ELF-1 (cell line): ENCODE measurements at regions not wholly inside any gene's neighbourhood (a gene's known extent, or its start where the extent isn't known, plus 50 kb on each side); places are given as distances from the start of the nearest gene placed in this dataset.

Experiments used
- DNase-seq: peaks from one replicate; pipeline ENCODE4 v3.0.0-alpha.2; 2016; ENCODE audit warnings: low read depth, low spot score

- DNase-seq, result no peak
Observed at GRCh38 chr15:96804754-96805153, 474.3 kb downstream of the NR2F2 start.

DNA sequence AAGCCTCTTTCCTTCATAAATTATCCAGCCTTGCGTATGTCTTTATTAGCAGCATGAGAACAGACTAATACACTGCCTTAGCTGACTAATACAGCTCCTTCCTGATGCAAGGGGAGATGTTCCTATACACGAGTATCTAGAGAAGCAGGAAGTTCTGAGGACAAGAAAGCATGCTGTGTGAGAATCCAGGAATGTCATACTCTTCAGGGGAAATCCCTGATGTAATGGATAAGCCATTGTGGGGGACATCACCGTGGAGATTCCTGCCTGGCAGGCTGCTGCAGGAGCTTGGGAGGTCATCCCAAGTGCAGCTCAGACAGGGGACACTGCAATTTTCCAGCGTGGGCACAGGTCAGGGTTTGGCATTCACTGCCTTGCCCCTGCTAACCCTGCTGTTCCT lies 476.9 kb downstream of the NR2F2 start:
- DNase-seq, result no peak

GRCh38 chr15:96817900-96818299 lies 487.4 kb downstream of the NR2F2 start:
- DNase-seq, result no peak

GRCh38 chr15:96818861-96819260 lies 488.4 kb downstream of the NR2F2 start:
- DNase-seq, result no peak

GRCh38 chr15:96827981-96828380 lies 497.5 kb downstream of the NR2F2 start:
- no peak for DNase-seq

DNA sequence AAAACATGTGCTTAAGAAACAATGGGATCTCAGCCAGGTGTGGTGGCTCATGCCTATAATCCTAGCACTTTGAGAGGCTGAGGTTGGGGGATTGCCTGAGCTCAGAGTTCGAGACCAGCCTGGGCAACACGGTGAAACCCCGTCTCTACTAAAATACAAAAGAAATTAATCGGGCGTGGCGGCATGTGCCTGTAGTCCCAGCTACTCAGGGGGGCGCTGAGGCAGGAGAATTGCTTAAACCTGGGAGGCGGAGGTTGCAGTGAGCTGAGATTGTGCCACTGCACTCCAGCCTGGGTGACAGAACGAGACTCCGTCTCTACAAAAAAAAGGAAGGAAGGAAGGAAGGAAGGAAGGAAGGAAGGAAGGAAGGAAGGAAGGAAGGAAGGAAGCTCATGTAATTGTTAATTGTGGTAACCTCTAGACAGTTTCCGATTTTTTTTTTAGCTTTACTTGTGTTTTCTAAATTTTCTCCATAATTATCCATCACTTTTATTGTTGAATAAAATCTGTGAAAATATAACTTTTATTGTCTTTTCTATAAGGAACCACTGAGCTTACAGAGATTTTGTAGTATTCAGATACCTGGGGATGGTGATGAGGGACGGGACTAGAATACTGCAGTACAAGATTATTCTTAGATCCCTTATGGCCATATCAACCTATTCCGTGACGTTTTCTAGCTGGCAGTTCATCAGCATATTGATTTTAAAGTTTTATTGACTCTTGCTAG lies 506.9 kb downstream of the NR2F2 start:
- DNase-seq, result no peak

DNA sequence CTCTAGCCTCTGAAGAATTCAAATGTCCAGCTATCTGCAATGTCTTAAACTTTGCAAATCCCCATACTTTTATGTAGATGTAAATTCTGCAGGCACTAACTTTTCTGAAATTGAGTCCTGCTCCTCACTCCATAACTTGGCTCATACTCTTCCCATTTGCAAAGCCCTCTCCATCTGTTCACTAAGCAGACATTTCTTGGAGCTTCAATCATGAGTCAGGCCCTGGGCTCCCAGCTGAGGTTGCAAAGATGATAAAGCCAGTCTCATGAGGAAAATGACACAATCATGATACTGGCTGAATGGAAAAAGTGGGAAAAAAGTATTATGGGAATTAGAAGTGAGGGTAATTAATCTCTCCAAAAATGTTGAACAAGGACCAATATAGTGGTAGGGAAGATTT lies 507.6 kb downstream of the NR2F2 start:
- DNase-seq, result no peak

- no peak for DNase-seq
Observed at GRCh38 chr15:96849271-96849900, 518.9 kb downstream of the NR2F2 start.

- DNase-seq, result no peak
Observed at GRCh38 chr15:96851613-96852012, 521.1 kb downstream of the NR2F2 start.

GRCh38 chr15:96858694-96859093 lies 528.2 kb downstream of the NR2F2 start:
- no peak for DNase-seq

DNA sequence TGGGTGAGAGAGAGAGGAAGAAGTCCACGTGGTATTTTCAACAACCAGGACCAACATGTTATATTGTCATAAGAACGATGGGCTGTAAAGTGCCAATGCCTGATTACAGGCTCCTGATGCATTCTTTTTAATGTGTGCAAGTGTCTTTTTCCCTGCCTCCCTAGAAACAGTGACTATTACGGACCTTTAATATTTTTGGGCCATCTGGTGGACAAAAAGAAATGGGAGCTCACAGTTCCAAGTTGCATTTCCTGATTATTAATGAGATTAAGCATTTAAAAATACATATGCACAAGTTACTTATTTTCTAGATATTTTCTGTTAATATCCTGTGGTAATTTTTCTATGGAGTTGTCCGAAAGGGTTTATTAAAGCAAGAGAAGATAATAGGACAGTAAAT lies 530.2 kb downstream of the NR2F2 start:
- DNase-seq, result no peak

DNA sequence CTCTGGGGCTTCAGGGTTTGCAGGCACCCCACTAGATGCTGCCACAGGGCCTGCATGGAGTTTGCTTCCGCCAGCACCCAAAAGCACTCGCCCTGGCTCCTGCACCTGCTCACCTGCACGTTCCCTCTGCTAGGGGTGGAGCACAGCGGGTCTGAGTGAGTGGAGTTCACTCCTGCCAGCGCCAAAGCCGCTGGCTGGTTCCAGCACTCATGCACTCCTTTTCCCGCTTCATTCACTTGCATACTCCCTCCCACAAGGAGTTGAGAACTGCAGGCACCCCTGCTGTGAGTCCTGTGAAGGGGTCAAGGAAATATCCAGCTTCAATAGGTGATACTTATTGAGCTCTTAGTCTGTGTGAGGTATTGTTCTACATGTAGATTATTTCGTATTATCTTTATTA lies 537.5 kb downstream of the NR2F2 start:
- DNase-seq, result no peak

DNA sequence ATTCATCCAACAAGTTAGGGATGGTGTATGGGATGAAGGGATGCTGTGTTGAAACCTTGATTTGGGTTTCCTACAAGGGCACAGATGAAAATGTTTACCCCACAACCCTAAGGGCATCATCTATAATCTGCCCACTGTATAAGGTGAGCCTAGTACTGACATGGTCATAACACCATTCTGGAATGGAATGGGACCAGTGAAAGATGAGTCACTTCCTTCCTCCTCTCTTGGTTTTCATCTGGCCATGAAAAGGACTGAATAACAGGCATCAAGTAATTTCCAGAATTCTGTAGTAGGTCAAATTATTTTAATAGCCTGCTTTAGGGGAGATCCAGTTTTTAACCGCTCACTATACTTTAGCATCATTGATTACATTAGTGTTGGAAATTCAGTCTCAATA lies 538.6 kb downstream of the NR2F2 start:
- DNase-seq, result no peak

GRCh38 chr15:96869790-96870189 lies 539.3 kb downstream of the NR2F2 start:
- DNase-seq, result no peak

- DNase-seq, result peak; percentile 41
Observed at GRCh38 chr15:96870580-96870979, 540.1 kb downstream of the NR2F2 start.

- peak; percentile 50 for DNase-seq
Observed at GRCh38 chr15:96877442-96877841, 546.9 kb downstream of the NR2F2 start.

GRCh38 chr15:96878129-96878528 lies 547.6 kb downstream of the NR2F2 start:
- peak; percentile 31 for DNase-seq

DNA sequence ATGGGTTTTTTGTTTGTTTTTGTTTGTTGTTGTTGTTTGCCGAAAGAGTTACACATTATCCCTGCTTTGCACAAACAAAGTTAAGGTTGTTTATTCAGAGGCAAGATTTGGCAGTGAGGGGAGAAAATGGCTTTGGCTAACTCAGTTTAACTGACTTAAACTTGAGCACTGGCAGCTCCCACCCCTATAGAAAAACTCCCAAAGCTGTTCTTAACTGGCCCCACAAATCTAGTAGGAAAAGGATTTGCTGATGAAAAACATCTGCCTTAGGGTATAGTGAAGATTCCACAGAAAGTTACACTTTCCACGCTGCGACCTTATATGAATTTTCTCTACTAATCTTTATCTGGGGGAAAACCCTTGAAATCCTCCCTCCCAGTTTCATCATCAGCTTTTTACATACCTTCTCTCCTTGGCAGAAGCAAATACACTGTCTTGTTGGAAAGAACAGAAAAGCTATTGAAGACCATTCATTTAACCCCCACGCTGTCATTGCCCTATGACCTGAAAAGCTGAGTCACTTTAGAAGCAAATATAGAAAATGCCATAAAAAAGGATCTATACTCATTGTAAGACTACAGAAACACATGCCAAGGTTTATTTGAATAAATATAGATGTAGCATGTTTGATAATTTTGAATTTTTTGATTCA lies 551.7 kb downstream of the NR2F2 start:
- DNase-seq, result no peak

DNA sequence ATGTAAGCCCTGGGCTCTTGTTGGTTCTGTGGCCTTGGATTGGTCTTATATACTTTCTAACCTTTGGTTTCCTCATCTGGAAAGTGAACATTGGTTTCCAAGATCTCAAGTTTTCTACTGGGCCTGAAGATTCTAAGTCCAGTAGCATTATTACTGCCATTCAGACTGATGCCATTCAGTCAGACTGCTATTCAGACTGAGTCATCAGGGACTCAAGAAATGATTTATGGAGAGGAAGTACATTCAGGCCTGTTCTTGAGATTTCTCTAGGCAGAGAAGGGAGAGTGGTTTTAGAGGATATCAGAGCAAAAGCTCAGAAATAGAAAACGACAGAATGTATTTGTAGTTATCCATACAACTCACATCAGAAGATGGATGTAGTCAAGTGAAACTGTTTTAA lies 557.2 kb downstream of the NR2F2 start:
- no peak for DNase-seq

- no peak for DNase-seq
Observed at GRCh38 chr15:96888764-96889163, 558.3 kb downstream of the NR2F2 start.

GRCh38 chr15:96889734-96890480 lies 559.4 kb downstream of the NR2F2 start:
- DNase-seq, result no peak

GRCh38 chr15:96891046-96891445 lies 560.5 kb downstream of the NR2F2 start:
- no peak for DNase-seq
